Stimulated activated CD8-positive, alpha-beta memory T cell treated with anti-CD3 and anti-CD28 coated beads, Interleukin-4, amount 100 ng/mL, for 4 hours (primary cell): ENCODE measurements at regions not wholly inside any gene's neighbourhood (a gene's known extent, or its start where the extent isn't known, plus 50 kb on each side); places are given as distances from the start of the nearest gene placed in this dataset.

Experiments
- DNase-seq, 2 donors: peaks; one replicate each; pipeline ENCODE4 v3.0.0-alpha.2; 2020; ENCODE audit warnings: low read depth in 2 of 2, low spot score in 1 of 2

DNA sequence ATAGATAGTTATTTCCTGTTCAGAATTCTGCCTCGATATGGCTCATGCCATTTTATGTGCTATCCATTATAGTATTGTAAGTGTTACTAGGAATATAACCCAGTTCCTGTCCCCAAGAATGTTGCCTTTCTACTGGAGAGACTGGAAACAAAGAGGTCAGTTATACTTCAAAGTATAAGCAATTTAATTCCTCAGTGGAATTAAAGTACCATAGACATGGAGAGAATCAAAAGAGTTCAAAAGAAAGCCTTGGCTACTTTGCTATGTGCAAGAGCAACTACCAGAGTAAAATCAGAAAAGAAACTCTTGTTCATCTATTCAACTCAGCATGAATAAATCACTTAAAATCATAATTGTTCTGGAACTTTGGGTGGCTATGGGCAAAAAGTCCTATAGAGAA lies 173.2 kb upstream of the EEA1 start:
- DNase-seq: no peak

DNA sequence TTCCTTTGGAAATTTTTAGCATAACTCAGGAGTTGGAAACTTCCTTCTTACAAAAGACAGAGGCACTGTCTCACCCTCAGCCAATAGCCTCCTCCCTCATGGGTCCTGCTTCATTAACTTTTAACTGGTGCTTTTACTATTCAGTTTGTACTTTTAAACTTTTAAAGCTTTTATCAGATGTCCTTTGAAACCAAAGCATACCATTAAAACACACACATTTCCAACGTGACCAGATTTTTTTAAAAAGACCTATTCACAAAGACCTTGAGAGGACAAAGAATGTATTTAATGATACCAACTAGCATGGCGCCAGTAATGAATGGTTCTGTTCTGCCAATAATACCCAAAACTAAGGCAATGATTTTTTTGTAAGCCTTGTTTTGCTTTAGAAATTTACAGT lies 173.6 kb upstream of the EEA1 start:
- DNase-seq: no peak

DNA sequence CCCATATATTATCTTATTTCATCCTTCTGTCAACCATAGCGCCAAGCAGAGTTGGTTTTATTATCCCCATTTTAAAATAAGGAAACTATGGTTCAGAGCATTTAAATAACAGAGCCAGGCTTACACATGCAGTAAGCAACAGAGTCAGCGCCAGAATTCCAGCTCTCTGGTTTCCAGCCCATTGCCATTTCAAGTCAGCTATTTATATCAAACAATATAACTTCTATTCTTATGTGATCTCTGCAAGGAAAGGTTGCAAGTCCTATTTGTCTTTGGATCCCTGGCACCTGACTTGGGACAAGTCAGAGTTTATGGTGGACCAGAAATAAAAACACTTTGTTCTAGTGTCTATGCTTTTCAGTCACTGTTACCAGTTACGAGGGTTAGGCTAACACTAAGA lies 174.1 kb upstream of the EEA1 start:
- no peak for DNase-seq

DNA sequence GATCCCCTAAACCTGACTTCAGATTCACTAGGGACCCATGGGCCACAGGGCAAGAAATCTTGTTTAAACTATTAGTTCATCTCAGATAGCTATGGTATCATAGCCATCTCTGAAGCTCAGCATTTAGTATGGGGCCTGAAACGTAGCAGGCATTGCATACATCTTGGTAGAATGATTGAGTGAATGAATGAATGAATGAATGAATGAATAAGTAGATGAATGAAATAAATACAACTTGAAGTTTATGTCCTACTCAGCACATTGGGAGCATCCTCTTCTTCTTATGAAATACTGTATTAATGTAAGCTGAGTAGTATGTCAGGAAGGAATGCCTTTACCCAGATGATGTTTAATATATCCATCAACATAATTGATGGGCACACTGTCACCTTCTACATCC lies 175.4 kb upstream of the EEA1 start:
- DNase-seq: no peak

DNA sequence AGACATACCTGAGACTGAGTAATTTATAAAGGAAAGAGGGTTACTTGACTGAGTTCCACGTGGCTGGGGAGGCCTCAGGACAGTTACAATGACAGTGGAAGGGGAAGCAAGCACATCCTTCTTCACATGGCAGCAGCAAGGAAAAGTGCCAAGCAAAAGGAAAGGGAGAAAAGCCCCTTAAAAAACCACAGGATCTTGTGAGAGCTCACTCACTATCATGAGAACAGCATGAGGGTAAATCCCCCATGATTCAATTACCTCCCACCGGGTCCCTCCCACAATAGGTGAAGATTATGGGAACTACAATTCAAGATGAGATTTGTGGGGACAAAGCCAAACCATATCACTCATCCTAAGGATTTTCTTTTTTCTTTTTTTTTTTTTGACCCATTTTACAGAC lies 177.8 kb upstream of the EEA1 start:
- DNase-seq: no peak

DNA sequence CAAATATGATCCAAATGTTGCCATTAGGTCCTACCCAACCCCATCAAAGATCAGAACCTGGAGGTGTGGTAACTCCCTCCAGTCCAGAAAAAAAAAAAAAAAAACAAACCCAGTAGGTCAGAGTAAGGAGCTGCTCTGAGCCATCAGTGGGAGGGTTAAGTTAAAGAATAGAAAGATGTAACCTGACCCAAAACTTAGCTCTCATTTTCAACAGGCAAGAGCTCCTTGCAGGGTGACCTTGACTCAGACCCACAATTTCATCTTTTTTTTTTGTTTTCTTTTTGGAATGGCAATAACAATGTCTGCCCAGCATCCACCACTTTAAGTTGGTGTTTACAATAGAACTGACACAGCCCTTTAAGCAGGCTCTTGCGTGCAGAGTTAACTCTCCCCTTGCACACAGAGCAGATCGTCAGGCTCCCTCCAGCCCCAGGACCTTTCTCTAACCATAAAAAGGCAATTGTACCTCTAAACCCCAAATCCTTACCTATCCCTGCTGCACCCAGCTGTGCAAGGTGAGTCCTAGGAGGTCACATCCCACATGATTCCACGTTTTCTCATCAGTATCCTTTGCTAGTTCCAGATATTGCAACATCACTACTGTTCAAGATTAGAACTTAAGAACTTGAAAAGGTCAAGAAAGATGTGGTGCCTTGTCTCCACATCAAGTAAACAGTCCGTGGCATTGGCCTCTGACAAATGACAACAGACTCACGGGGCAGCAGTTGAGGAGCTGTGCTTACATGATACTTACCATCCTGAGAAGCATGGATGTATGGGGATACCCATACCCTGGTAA lies 178.6 kb upstream of the EEA1 start:
- DNase-seq: no peak

DNA sequence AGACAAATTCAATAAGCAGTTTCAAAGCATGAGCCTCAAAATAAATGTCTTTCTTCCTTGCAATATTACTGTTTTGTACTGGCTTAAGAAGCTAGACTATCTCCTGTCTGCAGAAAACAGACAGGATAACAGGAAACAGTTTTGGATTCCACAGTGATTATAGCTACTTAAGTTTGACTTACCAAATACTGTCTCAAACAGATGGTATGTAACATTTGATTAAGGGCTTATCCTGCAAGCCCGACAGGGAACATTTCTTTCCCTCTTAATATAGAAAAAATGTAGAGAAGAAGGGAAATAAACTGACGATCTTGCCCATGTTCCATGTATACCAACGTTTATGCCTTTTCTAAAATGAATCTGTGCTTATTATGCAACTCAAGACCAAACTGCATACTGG lies 179.9 kb upstream of the EEA1 start:
- DNase-seq: no peak

DNA sequence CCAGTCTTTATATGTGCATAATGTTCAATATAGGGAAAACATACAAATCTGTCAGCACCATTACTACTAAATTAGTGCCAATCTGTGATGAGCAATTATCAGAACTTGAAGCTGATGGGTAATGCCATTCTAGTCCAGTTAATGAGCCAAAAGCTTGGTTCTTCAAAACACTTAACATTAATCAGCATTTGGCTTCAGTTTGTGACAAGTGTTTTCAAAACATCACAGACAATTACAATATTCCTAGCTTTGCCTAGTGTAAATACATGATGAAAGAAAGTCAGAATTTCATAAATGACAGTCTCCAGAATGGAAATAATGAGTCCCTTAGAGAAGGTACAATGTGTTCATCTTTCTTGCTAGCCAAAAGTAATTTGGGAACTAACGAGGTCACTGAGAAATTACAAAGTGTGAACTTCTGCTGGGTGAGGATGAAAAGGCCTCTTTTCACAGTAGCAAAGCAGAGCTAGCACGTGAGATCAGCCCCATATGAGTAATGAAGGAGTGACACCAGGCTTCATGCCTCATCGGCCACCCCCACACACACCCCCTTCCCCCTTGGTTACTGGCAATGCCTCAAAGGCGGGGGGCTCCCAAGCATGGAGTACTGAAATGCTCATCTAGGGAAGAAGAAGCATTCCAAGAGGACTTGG lies 180.6 kb upstream of the EEA1 start:
- no peak for DNase-seq

DNA sequence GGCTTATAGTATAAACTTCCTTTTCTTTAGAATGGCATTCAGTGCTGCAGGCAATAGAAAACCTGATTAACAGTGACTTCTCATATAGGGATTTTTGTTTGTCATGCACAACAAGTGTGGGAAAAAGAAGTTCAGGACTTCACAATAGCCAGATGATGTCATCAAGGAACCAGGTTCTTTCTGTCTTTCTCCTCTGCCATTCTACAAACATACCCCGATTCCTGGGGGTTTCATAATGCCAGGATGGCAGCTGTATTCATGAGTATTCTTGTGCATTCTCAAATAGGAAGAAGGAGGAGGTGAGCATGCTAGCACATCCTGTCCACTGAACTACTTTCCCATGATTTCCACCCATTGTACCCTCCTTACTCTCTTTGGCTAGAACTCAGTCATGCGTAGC lies 182.7 kb upstream of the EEA1 start:
- DNase-seq: no peak

DNA sequence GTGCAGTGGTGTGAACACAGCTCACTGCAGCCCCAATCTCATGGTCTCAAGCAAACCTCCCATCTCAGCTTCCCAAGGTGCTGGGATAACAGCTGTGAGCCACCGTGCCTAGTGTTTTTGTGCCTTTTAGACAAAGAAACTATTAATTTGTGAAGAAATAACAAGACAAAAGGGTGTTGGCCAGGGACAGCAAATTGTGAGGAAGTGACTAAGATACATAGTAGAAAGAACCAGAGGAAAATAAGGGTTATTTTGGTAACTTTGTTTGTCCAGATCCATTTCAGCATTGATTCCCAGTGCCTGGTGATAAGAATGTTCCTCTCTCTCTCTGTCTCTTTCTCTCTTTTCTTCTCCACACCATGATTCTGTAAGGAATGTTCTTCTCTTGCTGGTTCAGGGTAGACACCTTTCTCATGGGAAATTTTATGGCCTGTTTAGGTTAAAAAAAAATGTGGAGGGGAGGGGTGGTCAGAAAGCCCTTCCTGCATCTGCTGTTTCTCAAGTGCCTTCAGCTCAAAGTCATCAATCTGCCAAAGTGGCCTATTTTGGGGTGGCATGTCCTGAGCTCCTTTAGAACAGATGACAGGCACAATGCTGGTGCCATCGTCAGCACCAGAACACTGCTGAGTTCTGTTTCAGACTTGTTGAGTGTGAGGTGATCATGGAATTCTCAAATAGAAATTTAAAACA lies 184.4 kb upstream of the EEA1 start:
- DNase-seq: no peak

DNA sequence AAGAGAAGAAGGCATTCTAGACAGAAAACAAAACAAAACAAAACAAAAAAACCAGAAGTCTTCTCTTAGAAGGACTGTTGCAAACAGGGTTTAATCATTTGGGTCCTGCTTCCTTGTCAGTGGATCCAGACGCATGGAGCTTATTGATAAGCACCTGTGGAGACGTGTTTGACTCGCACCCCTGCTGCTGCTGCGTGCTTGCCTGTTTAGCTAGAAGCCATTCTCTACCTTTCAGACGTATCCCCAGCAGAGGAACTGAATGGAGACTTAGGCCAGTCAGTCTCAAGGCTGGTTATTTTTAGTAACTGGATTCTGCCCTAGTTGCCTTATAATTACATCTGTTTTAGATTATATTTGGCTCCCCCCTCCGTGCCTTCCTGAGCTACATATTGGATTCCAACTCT lies 186.1 kb upstream of the EEA1 start:
- DNase-seq: no peak

DNA sequence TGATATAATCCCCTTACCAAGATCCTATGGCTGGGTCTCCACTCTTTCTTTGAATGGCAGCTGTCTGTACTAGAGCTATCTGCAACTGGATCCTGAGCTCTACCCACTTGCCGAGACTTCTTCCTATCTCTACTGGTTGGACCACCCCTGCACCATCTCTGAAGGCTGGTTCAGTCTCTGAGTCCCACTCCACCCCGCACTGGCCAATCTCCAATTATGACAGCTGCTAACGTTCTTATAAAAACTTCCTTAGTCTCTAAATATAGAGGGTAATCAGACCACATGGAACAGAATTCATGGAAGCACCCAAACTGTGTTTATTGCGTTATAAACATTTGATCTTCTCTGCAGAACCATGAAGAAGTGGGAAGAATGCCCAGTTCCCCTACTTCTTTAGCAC lies 186.6 kb upstream of the EEA1 start:
- no peak for DNase-seq

DNA sequence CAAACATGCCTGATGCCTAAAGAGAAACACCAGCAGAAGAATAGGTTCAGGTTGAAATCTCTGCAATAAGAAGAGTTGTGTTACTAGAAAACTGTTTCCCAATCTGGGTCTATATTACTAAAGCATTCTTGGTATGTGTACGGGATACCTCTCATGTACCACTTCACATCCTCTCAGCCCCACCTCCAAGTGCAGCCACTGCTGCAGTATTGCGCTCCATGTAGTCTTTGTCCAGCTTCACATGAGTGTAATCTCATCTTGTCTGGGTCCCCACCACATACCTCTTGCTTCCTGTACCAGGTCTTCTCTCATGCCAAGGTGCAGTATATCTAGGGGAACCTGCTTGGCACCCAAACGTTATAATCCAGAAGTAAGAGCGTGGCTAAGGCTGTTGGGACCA lies 187.5 kb upstream of the EEA1 start:
- DNase-seq: no peak

DNA sequence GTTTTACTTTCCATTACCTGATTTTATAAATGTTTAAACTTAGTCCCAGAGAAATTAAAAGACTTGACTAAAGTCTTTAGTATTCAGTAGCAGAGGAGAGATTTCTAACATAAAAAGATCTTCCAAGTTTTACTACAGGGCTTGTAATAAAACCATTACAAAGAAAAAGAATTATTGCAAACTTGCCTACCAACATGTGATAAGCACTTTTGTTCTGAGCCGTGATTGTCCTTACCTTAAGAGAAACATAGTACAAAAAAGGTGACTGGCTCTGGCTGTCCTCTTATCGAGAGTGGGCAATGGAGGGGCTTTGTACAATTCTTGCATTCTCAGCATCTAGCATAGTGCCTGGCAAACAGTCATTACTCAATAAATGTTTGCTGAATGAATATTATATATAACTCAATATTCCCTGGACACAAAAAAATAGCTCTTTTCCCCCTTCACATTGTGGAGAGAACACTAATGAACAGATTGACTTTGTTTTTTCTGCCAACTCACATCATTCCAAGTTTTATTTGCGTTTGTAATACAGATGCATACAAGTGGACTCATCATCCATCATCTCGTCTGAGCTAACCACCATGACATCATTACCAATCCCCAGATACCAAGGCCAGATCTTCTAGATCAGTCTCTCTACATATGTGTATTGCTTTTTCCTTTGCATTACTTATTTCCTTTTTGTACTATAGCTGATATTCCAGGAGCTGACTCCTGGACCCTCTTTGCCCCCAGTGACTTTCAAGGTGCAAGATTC lies 192.8 kb upstream of the EEA1 start:
- DNase-seq: no peak

DNA sequence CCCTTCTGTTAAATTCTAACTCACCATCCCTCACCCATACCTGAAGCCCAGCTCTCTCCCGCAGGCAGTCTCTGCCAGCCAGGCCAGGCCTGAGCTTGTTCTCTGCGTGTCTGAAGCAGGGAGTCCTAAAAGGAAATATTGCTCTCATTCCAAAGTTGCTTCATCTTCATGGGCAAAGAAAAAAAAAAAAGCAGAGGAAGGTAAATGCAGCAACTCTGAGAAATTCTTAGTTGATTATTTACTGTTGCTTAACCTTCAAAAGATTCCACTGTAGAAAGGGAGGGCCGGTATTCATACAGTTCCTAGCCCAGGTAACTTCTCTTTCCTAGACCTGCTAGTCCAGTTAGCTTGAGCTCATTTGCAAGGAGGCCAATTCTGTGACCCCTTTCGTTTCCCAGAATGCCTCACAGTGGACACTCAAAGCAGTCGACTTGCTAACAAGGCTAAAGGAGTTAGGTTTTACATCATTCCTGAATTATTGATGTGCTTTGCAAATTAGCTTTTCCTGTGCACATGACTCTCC lies 193.5 kb upstream of the EEA1 start:
- no peak for DNase-seq

DNA sequence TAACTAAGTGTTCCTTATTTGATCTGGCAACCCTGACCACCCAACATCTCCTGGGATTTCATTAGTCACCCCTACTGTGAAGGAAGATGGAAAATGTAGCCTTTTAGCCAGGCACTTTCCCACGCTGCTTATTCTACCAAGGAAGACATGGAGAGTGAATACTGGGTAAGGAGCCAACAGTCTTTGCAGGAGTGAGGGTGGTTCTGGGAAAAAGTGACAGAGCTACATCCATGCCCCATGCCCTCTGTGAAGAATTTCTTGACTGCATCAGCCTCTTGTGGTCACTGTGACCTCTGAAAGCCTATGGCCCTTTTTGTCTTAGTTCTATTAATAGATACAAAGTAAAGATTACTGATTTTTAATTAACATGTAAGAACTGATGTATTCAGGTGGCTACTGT lies 196.0 kb upstream of the EEA1 start:
- DNase-seq: no peak

DNA sequence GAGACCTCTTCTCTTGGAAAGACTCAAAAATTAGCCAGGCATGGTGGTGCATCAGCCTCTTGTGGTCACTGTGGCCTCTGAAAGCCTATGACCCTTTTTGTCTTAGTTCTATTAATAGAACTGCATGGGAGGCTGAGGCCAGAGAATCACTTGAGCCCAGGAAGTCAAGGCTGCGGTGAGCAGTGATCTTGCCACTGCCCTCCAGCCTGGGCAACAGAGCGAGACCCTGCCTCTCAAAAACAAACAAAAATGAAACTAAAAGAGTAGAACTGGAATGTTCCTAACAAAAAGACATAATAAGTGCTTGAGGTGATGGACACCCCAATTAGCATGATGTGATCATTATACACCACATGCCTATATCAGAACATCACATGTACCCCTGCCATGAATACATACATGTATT lies 197.0 kb upstream of the EEA1 start:
- no peak for DNase-seq

DNA sequence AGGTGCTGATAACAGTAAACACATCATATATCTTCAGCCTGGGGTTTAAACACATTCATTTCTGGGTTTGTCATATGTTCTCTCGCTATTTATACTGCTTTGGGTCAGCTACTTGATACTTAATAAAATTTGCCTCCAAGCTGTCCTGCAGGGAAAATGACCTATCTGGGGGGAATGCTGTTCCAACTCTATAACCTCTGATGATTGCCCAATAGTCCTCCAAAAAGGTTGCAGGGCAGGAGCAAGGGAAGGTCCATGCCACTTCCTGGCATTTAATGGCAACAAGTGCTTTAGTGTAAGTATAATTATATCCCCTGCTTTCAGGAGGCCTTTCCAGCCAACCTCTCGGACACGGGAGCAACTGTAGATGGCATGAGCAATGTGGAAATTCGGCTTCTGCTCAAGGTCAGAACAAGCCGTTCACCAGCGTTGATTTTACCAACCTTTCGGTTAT lies 198.0 kb upstream of the EEA1 start:
- no peak for DNase-seq

DNA sequence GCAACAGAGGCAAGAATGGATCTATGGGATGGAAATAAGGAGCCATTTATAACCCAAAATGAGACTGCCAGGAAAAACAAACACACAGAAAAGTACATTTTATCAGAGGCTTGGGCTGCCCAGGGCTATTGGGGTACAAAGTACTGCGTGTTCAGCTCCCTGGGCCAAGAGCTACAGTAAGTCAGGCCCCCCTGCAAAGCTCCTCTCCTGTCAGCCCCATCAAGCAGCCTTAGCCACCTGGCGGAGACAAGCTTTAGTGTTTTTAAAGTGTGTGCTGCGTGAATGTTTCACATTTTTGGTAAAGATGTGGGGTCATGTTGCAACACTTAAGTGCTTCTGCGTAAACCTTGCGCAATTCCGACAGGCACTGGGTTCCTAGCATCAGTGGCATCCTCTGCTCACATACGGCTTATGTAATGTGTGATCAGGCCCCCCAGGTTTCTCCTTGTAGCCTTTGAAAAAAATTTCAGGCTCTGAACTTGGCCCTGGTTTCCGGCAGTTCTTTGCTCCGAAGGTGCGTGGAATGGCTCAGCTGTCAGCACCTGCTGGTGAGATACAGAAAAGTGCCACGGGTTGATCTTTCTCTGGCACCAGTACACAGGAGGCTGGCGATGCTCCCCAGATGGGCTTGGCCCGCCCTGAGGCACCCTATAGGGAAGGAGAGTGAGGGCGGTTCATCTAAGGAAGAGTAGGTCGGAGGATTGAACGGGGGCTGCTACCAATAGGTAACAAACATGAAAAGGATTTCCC lies 198.7 kb upstream of the EEA1 start:
- DNase-seq: no peak

DNA sequence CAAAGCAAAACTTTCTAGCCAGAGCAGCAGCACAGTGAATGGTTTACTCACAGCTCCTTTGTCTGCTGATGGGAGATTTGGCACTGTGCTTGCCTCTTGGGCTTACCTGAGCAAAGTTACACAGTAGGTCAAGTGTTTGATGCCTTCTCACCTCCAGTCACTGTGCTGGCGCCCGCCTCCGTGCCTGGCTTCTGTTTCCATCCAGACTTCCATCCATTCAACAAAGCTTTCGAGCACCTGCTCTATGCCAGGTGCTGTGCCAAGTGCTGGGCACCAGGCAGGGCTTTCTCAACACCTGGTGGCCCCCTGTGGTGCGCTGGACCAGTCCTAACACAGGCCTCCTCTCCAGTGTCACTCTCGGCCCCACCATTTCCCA lies 199.2 kb upstream of the EEA1 start:
- no peak for DNase-seq
